PC-9 (cell line): ENCODE measurements at regions not wholly inside any gene's neighbourhood (a gene's known extent, or its start where the extent isn't known, plus 50 kb on each side); places are given as distances from the start of the nearest gene placed in this dataset.

Source experiments
- CTCF ChIP-seq: fragments of 200-600 bp; sonication (generic); conservative IDR thresholded peaks from 2 replicates; pipeline ENCODE4 v1.6.1; 2017; ENCODE audit warnings: mixed run types, antibody characterized with exemption, mild to moderate bottlenecking, moderate library complexity
- EZH2 ChIP-seq: fragments of 200-600 bp; sonication (generic); IDR thresholded peaks from 2 replicates; pipeline ENCODE4 v1.8.0; 2017; ENCODE audit warnings: antibody characterized with exemption, low read depth

GRCh38 chr11:116680349-116681125 lies 92.2 kb downstream of the BUD13 start:
- TF ChIP-seq CTCF (0 out of 2 replicates have a peak, but pooled peaks have one; percentile 30), EZH2 (no peak)
